HEK293 (cell line): ENCODE measurements at regions not wholly inside any gene's neighbourhood (a gene's known extent, or its start where the extent isn't known, plus 50 kb on each side); places are given as distances from the start of the nearest gene placed in this dataset.

Experiments used
- CTCF ChIA-PET: fragments of 350-600 bp; formaldehyde crosslinking; extraction: SDS; loops from one replicate; lab custom pipeline; 2021; ENCODE audit warnings: antibody characterized with exemption; lab: Yijun Ruan, JAX
- POLR2A ChIA-PET: fragments of 300-600 bp; formaldehyde crosslinking; extraction: SDS; loops from one replicate; lab custom pipeline; 2020; ENCODE audit warnings: antibody characterized with exemption, inconsistent platforms; lab: Yijun Ruan, JAX
- H3K27ac ChIP-seq: fragments of 200-500 bp; sonication (Bioruptor generic); 2 replicates; pipeline ENCODE4 v1.5.1; 2014; ENCODE audit warnings: low read depth, low read length, control low read depth, inconsistent platforms; ENCODE audit errors: extremely low read depth
- H3K36me3 ChIP-seq, 2 experiments: fragments of 200-500 bp in 1 of 2; sonication (Bioruptor generic) in 1 of 2; 1 replicate in 1 of 2; 2 replicates in 1 of 2; pipeline ENCODE4 v1.5.1; 2014 to 2017; ENCODE audit warnings: inconsistent platforms in 2 of 2, low read length in 2 of 2; ENCODE audit not compliant: control insufficient read depth in 2 of 2, insufficient read depth in 1 of 2
- H3K4me1 ChIP-seq: fragments of 200-500 bp; sonication (Bioruptor generic); 2 replicates; pipeline ENCODE4 v1.5.1; 2014; ENCODE audit warnings: mild to moderate bottlenecking, low read length, inconsistent platforms; ENCODE audit not compliant: control insufficient read depth, insufficient read depth
- H3K4me3 ChIP-seq: 2 replicates; pipeline ENCODE4 v1.5.1; 2011; ENCODE audit warnings: low read depth, mild to moderate bottlenecking, control low read depth, low read length, moderate library complexity
- H3K9me3 ChIP-seq: fragments of 200-500 bp; sonication (Bioruptor generic); 2 replicates; pipeline ENCODE4 v1.5.1; 2014; ENCODE audit warnings: low read depth, low read length, inconsistent platforms; ENCODE audit not compliant: control insufficient read depth, insufficient read depth
- ATF2 ChIP-seq: fragments of 450-650 bp; formaldehyde crosslinking; IDR thresholded peaks from 2 replicates; pipeline ENCODE4 v1.5.1; 2016; ENCODE audit warnings: missing biosample characterization, missing genetic modification characterization, low read depth
- BCL11B ChIP-seq: fragments of 450-650 bp; formaldehyde crosslinking; IDR thresholded peaks from 2 replicates; pipeline ENCODE4 v1.5.1; 2016; ENCODE audit warnings: low read depth, missing biosample characterization, missing genetic modification characterization
- FEZF1 ChIP-seq: fragments of 450-650 bp; formaldehyde crosslinking; IDR thresholded peaks from 2 replicates; pipeline ENCODE4 v1.5.1; 2016; ENCODE audit warnings: missing biosample characterization, missing genetic modification characterization
- KLF16 ChIP-seq: fragments of 450-650 bp; formaldehyde crosslinking; IDR thresholded peaks from 2 replicates; pipeline ENCODE4 v1.5.1; 2017; ENCODE audit warnings: missing biosample characterization, missing genetic modification characterization
- OSR2 ChIP-seq: fragments of 450-650 bp; formaldehyde crosslinking; IDR thresholded peaks from 2 replicates; pipeline ENCODE4 v1.5.1; 2016; ENCODE audit warnings: missing biosample characterization, missing genetic modification characterization
- PBX3 ChIP-seq: sonication (generic); formaldehyde crosslinking; IDR thresholded peaks from 2 replicates; pipeline ENCODE4 v1.8.1; 2022; ENCODE audit warnings: mild to moderate bottlenecking, moderate library complexity, missing genetic modification reagents
- SP2 ChIP-seq: fragments of 450-650 bp; formaldehyde crosslinking; IDR thresholded peaks from 2 replicates; pipeline ENCODE4 v1.5.1; 2016; ENCODE audit warnings: missing biosample characterization, missing genetic modification characterization
- TSHZ1 ChIP-seq: fragments of 450-650 bp; formaldehyde crosslinking; IDR thresholded peaks from 2 replicates; pipeline ENCODE4 v1.5.1; 2016; ENCODE audit warnings: missing biosample characterization, missing genetic modification characterization, borderline replicate concordance
- WT1 ChIP-seq: fragments of 450-650 bp; formaldehyde crosslinking; IDR thresholded peaks from 2 replicates; pipeline ENCODE4 v1.5.1; 2016; ENCODE audit warnings: missing biosample characterization, missing genetic modification characterization
- YY1 ChIP-seq: fragments of 450-650 bp; formaldehyde crosslinking; IDR thresholded peaks from 2 replicates; pipeline ENCODE4 v1.5.1; 2018; ENCODE audit warnings: missing biosample characterization, missing genetic modification characterization
- ZBTB44 ChIP-seq: fragments of 450-650 bp; IDR thresholded peaks from 2 replicates; pipeline ENCODE4 v1.5.1; 2018; ENCODE audit warnings: missing biosample characterization, mild to moderate bottlenecking, missing genetic modification characterization
- ZBTB6 ChIP-seq: fragments of 450-650 bp; formaldehyde crosslinking; IDR thresholded peaks from 2 replicates; pipeline ENCODE4 v1.5.1; 2017; ENCODE audit warnings: missing biosample characterization, missing genetic modification characterization
- ZFP69B ChIP-seq: fragments of 450-650 bp; formaldehyde crosslinking; IDR thresholded peaks from 2 replicates; pipeline ENCODE4 v1.5.1; 2016; ENCODE audit warnings: missing biosample characterization, missing genetic modification characterization
- ZNF10 ChIP-seq: fragments of 450-650 bp; formaldehyde crosslinking; IDR thresholded peaks from 2 replicates; pipeline ENCODE4 v1.5.1; 2017; ENCODE audit warnings: missing biosample characterization, missing genetic modification characterization
- ZNF148 ChIP-seq: fragments of 450-650 bp; formaldehyde crosslinking; IDR thresholded peaks from 2 replicates; pipeline ENCODE4 v1.5.0; 2017; ENCODE audit warnings: missing biosample characterization, missing genetic modification characterization, borderline replicate concordance
- ZNF366 ChIP-seq: fragments of 450-650 bp; formaldehyde crosslinking; conservative IDR thresholded peaks from 2 replicates; pipeline ENCODE4 v1.5.1; 2016; ENCODE audit warnings: missing biosample characterization, missing genetic modification characterization
- ZNF423 ChIP-seq: fragments of 450-650 bp; formaldehyde crosslinking; IDR thresholded peaks from 2 replicates; pipeline ENCODE4 v1.5.1; 2016; ENCODE audit warnings: missing biosample characterization, missing genetic modification characterization
- ZNF449 ChIP-seq: fragments of 450-650 bp; formaldehyde crosslinking; IDR thresholded peaks from 2 replicates; pipeline ENCODE4 v1.5.1; 2017; ENCODE audit warnings: missing biosample characterization, mild to moderate bottlenecking, missing genetic modification characterization, moderate library complexity
- ZNF580 ChIP-seq: fragments of 450-650 bp; formaldehyde crosslinking; IDR thresholded peaks from 2 replicates; pipeline ENCODE4 v1.5.1; 2016; ENCODE audit warnings: missing biosample characterization, missing genetic modification characterization
- ZNF610 ChIP-seq: fragments of 450-650 bp; formaldehyde crosslinking; IDR thresholded peaks from 2 replicates; pipeline ENCODE4 v1.5.1; 2016; ENCODE audit warnings: missing biosample characterization, missing genetic modification characterization, borderline replicate concordance
- ZNF664 ChIP-seq: fragments of 450-650 bp; formaldehyde crosslinking; IDR thresholded peaks from 2 replicates; pipeline ENCODE4 v1.5.1; 2016; ENCODE audit warnings: missing biosample characterization, missing genetic modification characterization
- ZNF692 ChIP-seq: fragments of 450-650 bp; formaldehyde crosslinking; IDR thresholded peaks from 2 replicates; pipeline ENCODE4 v1.5.1; 2016; ENCODE audit warnings: missing biosample characterization, missing genetic modification characterization

- H3K36me3 ChIP-seq, result no peaks in the 10 kb centered on the region
- no peak overlapping the region; the same call in 1 of the 2 replicates for H3K27ac ChIP-seq
- no peak overlapping the region for H3K4me3 ChIP-seq
- H3K4me1 ChIP-seq, result peaks cover 6% of the 10 kb centered on the region; the same call in 1 of the 2 replicates
- no peaks in the 10 kb centered on the region for H3K9me3 ChIP-seq
- POLR2A ChIA-PET, result no interaction called here
- CTCF ChIA-PET, result interaction anchor here (0.6 to 1.9 kb wide), 3 partner anchors 29 to 552 kb away, joined by 3 to 8 read pairs (median 4); no protein-coding TSS in a partner anchor
- no peak for TF ChIP-seq PBX3 (CRISPR knock-in tag)
- TF ChIP-seq BCL11B (tag by site-specific recombination), result peak; percentile 87; the same call in 1 of the 2 replicates
- TF ChIP-seq ZNF10 (tag by site-specific recombination), result no peak
- 0 out of 2 replicates have a peak, but pooled peaks have one; percentile 7 for TF ChIP-seq YY1 (tag by site-specific recombination)
- 0 out of 2 replicates have a peak, but pooled peaks have one; percentile 10 for TF ChIP-seq ZNF664 (tag by site-specific recombination)
- no peak for TF ChIP-seq ZFP69B
- peak; percentile 91 for TF ChIP-seq ZNF580 (tag by site-specific recombination)
- TF ChIP-seq WT1 (tag by site-specific recombination), result peak; percentile 90
- TF ChIP-seq ZBTB6 (tag by site-specific recombination), result peak; percentile 84
- TF ChIP-seq ZNF692, result peak; percentile 14; the same call in 1 of the 2 replicates
- TF ChIP-seq KLF16 (tag by site-specific recombination), result no peak
- peak; percentile 75 for TF ChIP-seq ZNF366 (tag by site-specific recombination)
- 0 out of 2 replicates have a peak, but pooled peaks have one; percentile 40 for TF ChIP-seq ZNF423
- TF ChIP-seq OSR2 (tag by site-specific recombination), result peak; percentile 83
- TF ChIP-seq ZBTB44 (tag by site-specific recombination), result peak; percentile 64; the same call in 1 of the 2 replicates
- TF ChIP-seq TSHZ1 (tag by site-specific recombination), result no peak; the same call in 1 of the 2 replicates
- TF ChIP-seq ZNF148 (tag by site-specific recombination), result no peak
- 0 out of 2 replicates have a peak, but pooled peaks have one; percentile 39 for TF ChIP-seq ZNF610 (tag by site-specific recombination)
- no peak for TF ChIP-seq SP2 (tag by site-specific recombination)
- peak; percentile 85 for TF ChIP-seq FEZF1
- no peak for TF ChIP-seq ZNF449 (tag by site-specific recombination)
- peak; percentile 59; the same call in 1 of the 2 replicates for TF ChIP-seq ATF2 (tag by site-specific recombination)
Observed at GRCh38 chr9:134224127-134224526, 59.8 kb upstream of the RNU6ATAC start.
